KMS-11 (cell line): ENCODE measurements at regions not wholly inside any gene's neighbourhood (a gene's known extent, or its start where the extent isn't known, plus 50 kb on each side); places are given as distances from the start of the nearest gene placed in this dataset.

ENCODE experiments used
- H2AFZ ChIP-seq: fragments of 200-600 bp; sonication (generic); 2 replicates; pipeline ENCODE4 v1.6.1; 2016; ENCODE audit warnings: antibody characterized with exemption, mixed run types, low read depth
- H3K27ac ChIP-seq: fragments of 200-600 bp; sonication (generic); 2 replicates; pipeline ENCODE4 v1.6.1; 2016; ENCODE audit warnings: mild to moderate bottlenecking, mixed run types
- H3K27me3 ChIP-seq: fragments of 200-600 bp; sonication (generic); 2 replicates; pipeline ENCODE4 v1.6.1; 2017; ENCODE audit warnings: mild to moderate bottlenecking, low read depth, mixed run types, moderate library complexity; ENCODE audit not compliant: insufficient read depth
- H3K36me3 ChIP-seq: fragments of 200-600 bp; sonication (generic); 2 replicates; pipeline ENCODE4 v1.6.1; 2017; ENCODE audit warnings: mild to moderate bottlenecking, mixed run types; ENCODE audit not compliant: insufficient read depth
- H3K4me1 ChIP-seq: fragments of 200-600 bp; sonication (generic); 2 replicates; pipeline ENCODE4 v1.6.1; 2016; ENCODE audit warnings: mild to moderate bottlenecking, low read depth, mixed run types; ENCODE audit not compliant: poor library complexity, severe bottlenecking
- H3K4me2 ChIP-seq: fragments of 200-600 bp; sonication (generic); 2 replicates; pipeline ENCODE4 v1.7.0; 2016; ENCODE audit warnings: mild to moderate bottlenecking, mixed run types
- H3K4me3 ChIP-seq: fragments of 200-600 bp; sonication (generic); IDR thresholded peaks from 2 replicates; pipeline ENCODE4 v1.6.1; 2017; ENCODE audit warnings: low read depth, low read length, mixed read lengths; ENCODE audit not compliant: insufficient read depth
- H3K79me2 ChIP-seq: fragments of 200-600 bp; sonication (generic); 2 replicates; pipeline ENCODE4 v1.6.1; 2016; ENCODE audit warnings: low read depth, mixed run types; ENCODE audit not compliant: insufficient read depth
- H3K9ac ChIP-seq: fragments of 200-600 bp; sonication (generic); 2 replicates; pipeline ENCODE4 v1.6.1; 2016; ENCODE audit warnings: mild to moderate bottlenecking, mixed run types
- H4K20me1 ChIP-seq: fragments of 200-600 bp; sonication (generic); 2 replicates; pipeline ENCODE4 v1.6.1; 2016; ENCODE audit warnings: mild to moderate bottlenecking, mixed run types; ENCODE audit not compliant: insufficient read depth
- TF ChIP-seq, protein P1 (sequence below): fragments of 200-600 bp; sonication (generic); conservative IDR thresholded peaks from 2 replicates; pipeline ENCODE4 v1.6.1; 2017; ENCODE audit warnings: low read depth, mild to moderate bottlenecking, antibody characterized with exemption, low read length, moderate library complexity, mixed read lengths

DNA sequence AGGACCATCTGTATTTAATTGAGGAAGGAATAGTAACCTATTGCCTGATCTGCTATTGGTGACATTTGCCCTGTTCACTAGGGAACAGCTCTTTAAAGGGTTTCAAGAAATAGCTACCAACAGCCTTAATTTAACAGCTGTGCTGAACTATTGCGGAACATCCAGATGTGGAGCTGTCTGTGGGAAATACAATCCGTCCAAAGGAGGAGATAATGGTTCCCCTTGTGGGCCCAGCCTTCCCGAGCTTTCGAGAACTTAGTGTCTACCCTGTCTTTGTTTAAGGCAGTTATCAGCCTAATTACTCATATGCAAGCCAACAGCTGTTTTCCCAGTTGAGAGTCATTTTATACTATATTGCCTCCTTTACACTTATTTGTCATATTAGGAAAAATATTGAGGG is 398.6 kb downstream of the WDR72 start:
- no peaks in the 10 kb centered on the region for H3K4me1 ChIP-seq
- no peaks in the 10 kb centered on the region for H3K36me3 ChIP-seq
- no peak overlapping the region for H2AFZ ChIP-seq
- H3K4me2 ChIP-seq = no peak overlapping the region
- H3K79me2 ChIP-seq = no peaks in the 10 kb centered on the region
- no peak overlapping the region for H3K27ac ChIP-seq
- H3K4me3 ChIP-seq = no peak overlapping the region
- no peaks in the 10 kb centered on the region for H4K20me1 ChIP-seq
- TF ChIP-seq, protein P1, sequence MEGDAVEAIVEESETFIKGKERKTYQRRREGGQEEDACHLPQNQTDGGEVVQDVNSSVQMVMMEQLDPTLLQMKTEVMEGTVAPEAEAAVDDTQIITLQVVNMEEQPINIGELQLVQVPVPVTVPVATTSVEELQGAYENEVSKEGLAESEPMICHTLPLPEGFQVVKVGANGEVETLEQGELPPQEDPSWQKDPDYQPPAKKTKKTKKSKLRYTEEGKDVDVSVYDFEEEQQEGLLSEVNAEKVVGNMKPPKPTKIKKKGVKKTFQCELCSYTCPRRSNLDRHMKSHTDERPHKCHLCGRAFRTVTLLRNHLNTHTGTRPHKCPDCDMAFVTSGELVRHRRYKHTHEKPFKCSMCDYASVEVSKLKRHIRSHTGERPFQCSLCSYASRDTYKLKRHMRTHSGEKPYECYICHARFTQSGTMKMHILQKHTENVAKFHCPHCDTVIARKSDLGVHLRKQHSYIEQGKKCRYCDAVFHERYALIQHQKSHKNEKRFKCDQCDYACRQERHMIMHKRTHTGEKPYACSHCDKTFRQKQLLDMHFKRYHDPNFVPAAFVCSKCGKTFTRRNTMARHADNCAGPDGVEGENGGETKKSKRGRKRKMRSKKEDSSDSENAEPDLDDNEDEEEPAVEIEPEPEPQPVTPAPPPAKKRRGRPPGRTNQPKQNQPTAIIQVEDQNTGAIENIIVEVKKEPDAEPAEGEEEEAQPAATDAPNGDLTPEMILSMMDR = no peak
- no peaks in the 10 kb centered on the region for H3K27me3 ChIP-seq
- no peak overlapping the region for H3K9ac ChIP-seq

DNA sequence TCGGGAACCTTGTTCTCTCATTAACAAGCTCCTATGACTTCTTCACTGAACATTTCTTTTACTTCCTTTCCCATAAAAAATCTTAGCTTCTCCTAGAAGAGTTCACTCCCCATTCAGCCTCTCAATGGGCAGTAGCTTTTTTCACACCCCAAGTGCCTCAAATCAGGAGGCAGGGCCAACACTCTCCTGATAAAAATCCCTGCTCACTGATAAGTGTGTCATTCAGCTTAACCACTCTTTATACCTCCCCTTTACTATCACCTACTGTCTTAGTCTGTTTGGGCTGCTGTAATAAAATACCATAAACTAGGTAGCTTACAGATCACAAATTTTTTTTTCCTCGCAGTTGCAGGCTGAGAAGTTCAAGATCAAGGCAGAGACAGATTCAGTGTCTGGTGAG is 400.4 kb downstream of the WDR72 start:
- Histone ChIP-seq H3K27ac (no peak overlapping the region), H2AFZ (no peak overlapping the region), H3K36me3 (no peaks in the 10 kb centered on the region), H3K4me1 (no peaks in the 10 kb centered on the region), H3K4me3 (no peak overlapping the region), H3K27me3 (no peaks in the 10 kb centered on the region), H3K9ac (no peak overlapping the region), H3K4me2 (no peak overlapping the region), H4K20me1 (no peaks in the 10 kb centered on the region), H3K79me2 (no peaks in the 10 kb centered on the region)
- TF ChIP-seq, protein P1 = no peak

- H4K20me1 ChIP-seq = no peaks in the 10 kb centered on the region
- H3K27ac ChIP-seq = no peak overlapping the region
- no peak overlapping the region for H2AFZ ChIP-seq
- no peak overlapping the region for H3K9ac ChIP-seq
- no peaks in the 10 kb centered on the region for H3K79me2 ChIP-seq
- H3K36me3 ChIP-seq = no peaks in the 10 kb centered on the region
- H3K4me3 ChIP-seq = no peak overlapping the region
- TF ChIP-seq, protein P1 = no peak
- H3K27me3 ChIP-seq = no peaks in the 10 kb centered on the region
- H3K4me1 ChIP-seq = no peaks in the 10 kb centered on the region
- H3K4me2 ChIP-seq = no peak overlapping the region
Measured at GRCh38 chr15:53354874-53355273, 404.6 kb downstream of the WDR72 start.

GRCh38 chr15:53351373-53351772 is 408.1 kb downstream of the WDR72 start:
- Histone ChIP-seq H3K36me3 (no peaks in the 10 kb centered on the region), H3K4me3 (no peak overlapping the region), H3K9ac (no peak overlapping the region), H3K27ac (no peak overlapping the region), H3K79me2 (no peaks in the 10 kb centered on the region), H2AFZ (no peak overlapping the region), H3K27me3 (no peaks in the 10 kb centered on the region), H4K20me1 (no peaks in the 10 kb centered on the region), H3K4me2 (no peak overlapping the region), H3K4me1 (no peaks in the 10 kb centered on the region)
- TF ChIP-seq, protein P1 = no peak

DNA sequence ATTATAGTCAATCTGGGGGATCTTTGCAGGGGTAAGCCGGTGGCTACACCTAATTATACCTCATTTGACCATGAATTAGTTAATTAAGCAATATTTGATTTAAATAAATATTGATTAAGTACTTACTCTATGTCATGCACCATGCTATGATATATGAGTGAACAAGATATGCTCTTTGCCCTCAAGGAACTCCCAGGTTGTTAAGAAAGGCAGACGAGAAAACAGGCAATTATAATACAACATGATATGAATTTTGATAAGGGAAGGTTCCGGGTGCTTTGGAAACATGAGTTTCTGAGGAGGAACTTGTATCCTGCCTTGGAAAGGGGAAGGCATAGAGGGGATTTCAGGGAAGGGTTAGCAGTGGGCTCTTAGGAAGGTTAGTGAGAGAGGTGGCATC is 412.9 kb downstream of the WDR72 start:
- Histone ChIP-seq H3K27ac (no peak overlapping the region), H4K20me1 (no peaks in the 10 kb centered on the region), H3K4me2 (no peak overlapping the region), H2AFZ (no peak overlapping the region), H3K4me3 (no peak overlapping the region), H3K4me1 (no peaks in the 10 kb centered on the region), H3K36me3 (no peaks in the 10 kb centered on the region), H3K79me2 (no peaks in the 10 kb centered on the region), H3K9ac (no peak overlapping the region), H3K27me3 (no peaks in the 10 kb centered on the region)
- TF ChIP-seq, protein P1 = no peak
